Loucy (cell line): ENCODE measurements at regions not wholly inside any gene's neighbourhood (a gene's known extent, or its start where the extent isn't known, plus 50 kb on each side); places are given as distances from the start of the nearest gene placed in this dataset.

Experiments used
- H2AFZ ChIP-seq: fragments of 200-600 bp; sonication (generic); 2 replicates; pipeline ENCODE4 v1.6.0; 2016; ENCODE audit warnings: antibody characterized with exemption, mild to moderate bottlenecking, low read length, moderate library complexity
- H3F3A ChIP-seq: fragments of 200-600 bp; 2 replicates; pipeline ENCODE4 v1.6.0; 2016; ENCODE audit warnings: antibody characterized with exemption, low read depth, mild to moderate bottlenecking
- H3K27me3 ChIP-seq: fragments of 200-600 bp; sonication (generic); 2 replicates; pipeline ENCODE4 v1.6.1; 2014; ENCODE audit warnings: low read length, mild to moderate bottlenecking; ENCODE audit not compliant: insufficient read depth, poor library complexity, severe bottlenecking
- H3K36me3 ChIP-seq: fragments of 200-600 bp; sonication (generic); 2 replicates; pipeline ENCODE4 v1.6.1; 2016; ENCODE audit warnings: low read length; ENCODE audit not compliant: insufficient read depth
- H3K4me1 ChIP-seq: fragments of 200-600 bp; sonication (generic); 2 replicates; pipeline ENCODE4 v1.5.1; 2014; ENCODE audit warnings: low read length, mild to moderate bottlenecking; ENCODE audit not compliant: insufficient read depth, poor library complexity, severe bottlenecking
- H3K4me2 ChIP-seq: fragments of 200-600 bp; sonication (generic); 2 replicates; pipeline ENCODE4 v1.6.0; 2014; ENCODE audit warnings: antibody characterized with exemption, low read length, low read depth, mild to moderate bottlenecking; ENCODE audit not compliant: poor library complexity, severe bottlenecking
- H3K4me3 ChIP-seq: fragments of 200-600 bp; sonication (generic); 2 replicates; pipeline ENCODE4 v1.5.1; 2014; ENCODE audit warnings: low read length, mild to moderate bottlenecking, mixed read lengths; ENCODE audit not compliant: poor library complexity, severe bottlenecking
- H3K79me2 ChIP-seq: fragments of 200-600 bp; sonication (generic); 2 replicates; pipeline ENCODE4 v1.6.1; 2014; ENCODE audit warnings: low read length; ENCODE audit not compliant: insufficient read depth
- H3K9ac ChIP-seq: fragments of 200-600 bp; sonication (generic); 2 replicates; pipeline ENCODE4 v1.6.0; 2014; ENCODE audit warnings: mild to moderate bottlenecking, low read depth, low read length, moderate library complexity; ENCODE audit not compliant: poor library complexity, severe bottlenecking
- H3K9me2 ChIP-seq: fragments of 200-600 bp; sonication (generic); replicated peaks from 2 replicates; pipeline ENCODE4 v1.6.1; 2016; ENCODE audit warnings: low read depth, low read length, mixed read lengths
- H3K9me3 ChIP-seq: fragments of 200-600 bp; sonication (generic); 2 replicates; pipeline ENCODE4 v1.6.1; 2014; ENCODE audit warnings: mild to moderate bottlenecking, antibody characterized with exemption, low read length, low read depth; ENCODE audit not compliant: insufficient read depth
- H4K20me1 ChIP-seq: fragments of 200-600 bp; sonication (generic); 2 replicates; pipeline ENCODE4 v1.6.0; 2014; ENCODE audit warnings: antibody characterized with exemption, low read length, mild to moderate bottlenecking; ENCODE audit not compliant: insufficient read depth, poor library complexity, severe bottlenecking
- CTCF ChIP-seq: fragments of 200-600 bp; sonication (generic); conservative IDR thresholded peaks from 2 replicates; pipeline ENCODE4 v1.5.1; 2014; ENCODE audit warnings: mild to moderate bottlenecking, antibody characterized with exemption, low read length
- EZH2phosphoT487 ChIP-seq: fragments of 200-600 bp; IDR thresholded peaks from 2 replicates; pipeline ENCODE4 v1.6.1; 2018; ENCODE audit warnings: antibody characterized with exemption, mild to moderate bottlenecking, moderate library complexity, borderline replicate concordance

GRCh38 chr18:46411867-46412690 lies 244.9 kb downstream of the LOXHD1 start:
- Histone ChIP-seq H3K4me1 (no peaks in the 10 kb centered on the region), H4K20me1 (no peaks in the 10 kb centered on the region), H2AFZ (no peak overlapping the region), H3K9ac (no peak overlapping the region), H3K9me2 (no peaks in the 10 kb centered on the region), H3F3A (no peaks in the 10 kb centered on the region), H3K4me3 (no peak overlapping the region), H3K9me3 (no peaks in the 10 kb centered on the region), H3K4me2 (no peak overlapping the region), H3K36me3 (no peaks in the 10 kb centered on the region), H3K27me3 (no peaks in the 10 kb centered on the region), H3K79me2 (no peaks in the 10 kb centered on the region)
- TF ChIP-seq CTCF = no peak
- no peak for TF ChIP-seq EZH2phosphoT487

GRCh38 chr18:46412916-46413315 lies 244.1 kb downstream of the LOXHD1 start:
- no peaks in the 10 kb centered on the region for H3K27me3 ChIP-seq
- no peak overlapping the region for H3K4me3 ChIP-seq
- no peaks in the 10 kb centered on the region for H3K36me3 ChIP-seq
- H3F3A ChIP-seq = no peaks in the 10 kb centered on the region
- no peaks in the 10 kb centered on the region for H4K20me1 ChIP-seq
- H3K9me3 ChIP-seq = no peaks in the 10 kb centered on the region
- no peak overlapping the region for H2AFZ ChIP-seq
- H3K9me2 ChIP-seq = no peaks in the 10 kb centered on the region
- no peak overlapping the region for H3K9ac ChIP-seq
- TF ChIP-seq EZH2phosphoT487 = no peak
- H3K4me1 ChIP-seq = no peaks in the 10 kb centered on the region
- H3K4me2 ChIP-seq = no peak overlapping the region
- H3K79me2 ChIP-seq = no peaks in the 10 kb centered on the region

- H3F3A ChIP-seq = no peaks in the 10 kb centered on the region
- no peak overlapping the region for H3K4me2 ChIP-seq
- H2AFZ ChIP-seq = no peak overlapping the region
- H3K9me3 ChIP-seq = no peaks in the 10 kb centered on the region
- no peaks in the 10 kb centered on the region for H3K36me3 ChIP-seq
- H3K4me1 ChIP-seq = peaks cover 2% of the 10 kb centered on the region
- H4K20me1 ChIP-seq = no peaks in the 10 kb centered on the region
- TF ChIP-seq EZH2phosphoT487 (no peak), CTCF (no peak)
- no peaks in the 10 kb centered on the region for H3K27me3 ChIP-seq
- H3K9me2 ChIP-seq = no peaks in the 10 kb centered on the region
- H3K79me2 ChIP-seq = no peaks in the 10 kb centered on the region
- no peak overlapping the region for H3K9ac ChIP-seq
- no peak overlapping the region for H3K4me3 ChIP-seq
Observed at GRCh38 chr18:46413684-46414083, 243.3 kb downstream of the LOXHD1 start.

- Histone ChIP-seq H3K27me3 (no peaks in the 10 kb centered on the region), H3K36me3 (no peaks in the 10 kb centered on the region), H3K9me2 (no peaks in the 10 kb centered on the region), H3K4me2 (no peak overlapping the region), H3K4me1 (peaks cover 10% of the 10 kb centered on the region), H3K4me3 (no peak overlapping the region), H4K20me1 (no peaks in the 10 kb centered on the region), H3F3A (no peaks in the 10 kb centered on the region), H2AFZ (no peak overlapping the region), H3K9ac (no peak overlapping the region), H3K79me2 (no peaks in the 10 kb centered on the region), H3K9me3 (no peaks in the 10 kb centered on the region)
- no peak for TF ChIP-seq CTCF
Observed at GRCh38 chr18:46414863-46415262, 242.2 kb downstream of the LOXHD1 start.
